ENCODE measurements at regions not wholly inside any gene's neighbourhood (a gene's known extent, or its start where the extent isn't known, plus 50 kb on each side); places are given as distances from the start of the nearest gene placed in this dataset.

GRCh38 chr5:1736065-1736464 lies 63.6 kb downstream of the MRPL36 start:
- no peaks in the 10 kb centered on the region for H3K79me2 ChIP-seq (ENCODE audit: insufficient read depth)
- no peak overlapping the region for H3K27ac ChIP-seq (ENCODE audit: low read depth in 2 of 2, low read length in 1 of 2)
- H3K27me3 ChIP-seq (ENCODE audit: insufficient read depth): peaks cover 16% of the 10 kb centered on the region; the same call in 1 of the 2 replicates
- no peak for DNase-seq
- H4K20me1 ChIP-seq (ENCODE audit: insufficient read depth): no peaks in the 10 kb centered on the region
- POLR2A ChIA-PET: interaction anchor here (0.6 kb wide), 1 partner anchor 14 kb away, joined by 3 read pairs; no protein-coding TSS in a partner anchor
- no peaks in the 10 kb centered on the region for H3K9me2 ChIP-seq
- H3K9ac ChIP-seq: no peak overlapping the region
- H3K4me3 ChIP-seq (ENCODE audit: low read depth in 2 of 2, low read length in 1 of 2): no peak overlapping the region
- H3K4me2 ChIP-seq: no peak overlapping the region
- no peaks in the 10 kb centered on the region for H3K9me3 ChIP-seq
- 54% methylated on average over 1 of the region's 4 CpGs for WGBS (ENCODE audit: low lambda C conversion rate)
- TF ChIP-seq USF1 (IDR thresholded peaks at IDR 0.05; ENCODE audit: borderline replicate concordance, low read depth): no peak
- no peak for TF ChIP-seq RXRA (IDR thresholded peaks at IDR 0.05; ENCODE audit: borderline replicate concordance, low read depth)
- TF ChIP-seq FOXJ3 (CRISPR knock-in tag; IDR thresholded peaks at IDR 0.05): no peak
- no peak for TF ChIP-seq MAX (IDR thresholded peaks at IDR 0.05; ENCODE audit: low read depth)
- no peak for TF ChIP-seq FOXM1 (IDR thresholded peaks at IDR 0.05; ENCODE audit: low read depth)
- no peak for TF ChIP-seq RCOR1 (IDR thresholded peaks at IDR 0.05; ENCODE audit: low read length)
- no peak for TF ChIP-seq SIN3A (IDR thresholded peaks at IDR 0.05; ENCODE audit: borderline replicate concordance, low read depth, low read length)
- TF ChIP-seq ELF1 (IDR thresholded peaks at IDR 0.05): no peak
- no peak for TF ChIP-seq ZBTB33 (IDR thresholded peaks at IDR 0.05; ENCODE audit: borderline replicate concordance, low read depth)
- no peak for TF ChIP-seq GATA2 (CRISPR knock-in tag; IDR thresholded peaks at IDR 0.05)
- TF ChIP-seq USF2 (IDR thresholded peaks at IDR 0.05; ENCODE audit: borderline replicate concordance, low read depth, low read length): no peak
- TF ChIP-seq FOSL2 (IDR thresholded peaks at IDR 0.05; ENCODE audit: borderline replicate concordance, low read depth): no peak
- TF ChIP-seq POLR2AphosphoS5 (IDR thresholded peaks at IDR 0.05; ENCODE audit: low read depth, low read length): no peak
- no peak for TF ChIP-seq IRF3 (IDR thresholded peaks at IDR 0.05; ENCODE audit: low read depth, low read length)
- TF ChIP-seq MEF2A (IDR thresholded peaks at IDR 0.05; ENCODE audit: borderline replicate concordance, low read depth): no peak
- TF ChIP-seq MXI1 (IDR thresholded peaks at IDR 0.05; ENCODE audit: low read depth, low read length): no peak
- no peak for TF ChIP-seq EZH2phosphoT487 (IDR thresholded peaks at IDR 0.05; ENCODE audit: borderline replicate concordance, low read depth)
- H3K36me3 ChIP-seq (replicated peaks in 1 of 2; ENCODE audit: control insufficient read depth in 1 of 2, insufficient read depth in 2 of 2, low read length in 1 of 2): no peaks in the 10 kb centered on the region
- no peaks in the 10 kb centered on the region for H3F3A ChIP-seq (replicated peaks; ENCODE audit: insufficient read depth)
- no peak overlapping the region for H2AFZ ChIP-seq (ENCODE audit: low read depth)
- H3K4me1 ChIP-seq (ENCODE audit: control insufficient read depth in 1 of 2, insufficient read depth in 2 of 2, low read depth in 1 of 2, low read length in 1 of 2): no peaks in the 10 kb centered on the region
- CTCF ChIA-PET: no interaction called here
